H1 (cell line): ENCODE measurements at regions not wholly inside any gene's neighbourhood (a gene's known extent, or its start where the extent isn't known, plus 50 kb on each side); places are given as distances from the start of the nearest gene placed in this dataset.

Experiments used
- CTCF ChIA-PET: fragments of 300-600 bp; sonication (Branson Sonifier 250); formaldehyde crosslinking; loops from one replicate; lab custom pipeline; 2021; ENCODE audit not compliant: partially characterized antibody; lab: Charles Lee
- POLR2A ChIA-PET: fragments of 300-600 bp; sonication (Branson Sonifier 250); formaldehyde crosslinking; loops from one replicate; lab custom pipeline; 2021; ENCODE audit warnings: inconsistent platforms; ENCODE audit not compliant: partially characterized antibody; lab: Charles Lee
- DNase-seq, 2 experiments: peaks; one replicate each; pipeline versions ENCODE4 v3.0.0 to v3.0.0-alpha.2; 2010 to 2022; ENCODE audit warnings: low spot score in 2 of 2, low read depth in 1 of 2, mixed read lengths in 1 of 2
- FAIRE-seq: peaks from 2 replicates; lab custom pipeline; 2011; peaks lifted over from hg19 to GRCh38; lab: Jason Lieb, UNC
- H2AFZ ChIP-seq: 2 replicates; pipeline ENCODE4 v1.8.1; 2012; ENCODE audit warnings: low read length, inconsistent platforms
- H2AK5ac ChIP-seq: 2 replicates; pipeline ENCODE4 v1.6.1; 2013; ENCODE audit warnings: low read depth, low read length
- H2BK120ac ChIP-seq: replicated peaks from 2 replicates; pipeline ENCODE3; 2013; ENCODE audit warnings: low read depth, low read length, inconsistent platforms
- H2BK12ac ChIP-seq: 2 replicates; pipeline ENCODE4 v1.6.1; 2013; ENCODE audit warnings: low read depth, low read length
- H2BK15ac ChIP-seq: 2 replicates; pipeline ENCODE4 v1.6.1; 2013; ENCODE audit warnings: low read length
- H2BK20ac ChIP-seq: 2 replicates; pipeline ENCODE4 v1.6.1; 2013; ENCODE audit warnings: low read length
- H2BK5ac ChIP-seq: 2 replicates; pipeline ENCODE4 v1.6.1; 2013; ENCODE audit warnings: low read depth, low read length
- H3K14ac ChIP-seq: 2 replicates; pipeline ENCODE4 v1.6.1; 2013; ENCODE audit warnings: inconsistent platforms; ENCODE audit not compliant: insufficient read length
- H3K18ac ChIP-seq: 2 replicates; pipeline ENCODE4 v1.6.1; 2013; ENCODE audit warnings: low read length; ENCODE audit errors: extremely low read depth
- H3K23ac ChIP-seq: 2 replicates; pipeline ENCODE4 v1.6.1; 2013; ENCODE audit warnings: inconsistent platforms; ENCODE audit not compliant: insufficient read length
- H3K23me2 ChIP-seq: 2 replicates; pipeline ENCODE4 v1.6.1; 2013; ENCODE audit warnings: low read depth, low read length
- H3K27ac ChIP-seq: 2 replicates; pipeline ENCODE4 v1.6.1; 2011; ENCODE audit warnings: low read depth, low read length, inconsistent platforms
- H3K27me3 ChIP-seq, 4 experiments: replicated peaks in 1 of 4; 1 replicate in 1 of 4; 2 replicates in 3 of 4; pipeline versions ENCODE4 v1.6.1 to v1.8.1; 2011 to 2013; ENCODE audit warnings: low read length in 3 of 4, mild to moderate bottlenecking in 3 of 4, inconsistent platforms in 2 of 4, mixed read lengths in 2 of 4, moderate library complexity in 1 of 4; ENCODE audit not compliant: control insufficient read depth in 3 of 4, insufficient read depth in 3 of 4; ENCODE audit errors: extremely low read depth in 1 of 4
- H3K36me3 ChIP-seq, 4 experiments: 2 replicates each; pipeline versions ENCODE4 v1.6.1 to v1.8.1; 2011 to 2013; ENCODE audit warnings: mild to moderate bottlenecking in 4 of 4, low read length in 3 of 4, moderate library complexity in 2 of 4, control low read depth in 1 of 4, inconsistent platforms in 1 of 4; ENCODE audit not compliant: insufficient read depth in 4 of 4, control insufficient read depth in 2 of 4
- H3K4ac ChIP-seq: replicated peaks from 2 replicates; pipeline ENCODE3; 2013; ENCODE audit warnings: low read length, low read depth, mixed read lengths, inconsistent platforms; ENCODE audit not compliant: insufficient read length
- H3K4me1 ChIP-seq, 4 experiments: replicated peaks in 1 of 4; 1 replicate in 1 of 4; 2 replicates in 3 of 4; pipeline versions ENCODE4 v1.6.1 to v1.8.1; 2011 to 2013; ENCODE audit warnings: low read length in 3 of 4, inconsistent platforms in 2 of 4, mixed read lengths in 1 of 4; ENCODE audit not compliant: insufficient read depth in 4 of 4, control insufficient read depth in 3 of 4
- H3K4me2 ChIP-seq, 2 experiments: 2 replicates each; pipeline versions ENCODE4 v1.6.1 to v1.8.1; 2011 to 2013; ENCODE audit warnings: low read depth in 2 of 2, low read length in 2 of 2, control low read depth in 1 of 2, inconsistent platforms in 1 of 2, mild to moderate bottlenecking in 1 of 2; ENCODE audit not compliant: insufficient read depth in 1 of 2
- H3K4me3 ChIP-seq, 4 experiments: fragments of 200-600, 300-600 bp in 1 of 4; sonication (generic), shearing (Covaris generic), sonication (Bioruptor Twin) in 1 of 4; 2 replicates each; pipeline versions ENCODE4 v1.5.1 to v1.8.1; 2011 to 2016; ENCODE audit warnings: low read length in 4 of 4, low read depth in 3 of 4, control low read depth in 2 of 4, inconsistent platforms in 2 of 4, mild to moderate bottlenecking in 2 of 4, mixed read lengths in 1 of 4, moderate library complexity in 1 of 4; ENCODE audit not compliant: insufficient read depth in 2 of 4; ENCODE audit errors: extremely low read depth in 1 of 4
- H3K56ac ChIP-seq: replicated peaks from 2 replicates; pipeline ENCODE3; 2013; ENCODE audit warnings: low read depth, mild to moderate bottlenecking, mixed read lengths, low read length, inconsistent platforms; ENCODE audit not compliant: insufficient read length
- H3K79me1 ChIP-seq: 2 replicates; pipeline ENCODE4 v1.6.1; 2013; ENCODE audit warnings: low read depth, low read length, control low read depth
- H3K79me2 ChIP-seq, 2 experiments: 2 replicates each; pipeline versions ENCODE4 v1.6.1 to v1.8.1; 2012 to 2013; ENCODE audit warnings: low read length in 2 of 2, mild to moderate bottlenecking in 2 of 2, inconsistent platforms in 1 of 2; ENCODE audit not compliant: insufficient read depth in 2 of 2, control insufficient read depth in 1 of 2
- H3K9ac ChIP-seq, 4 experiments: replicated peaks in 1 of 4; 1 replicate in 1 of 4; 2 replicates in 3 of 4; pipeline versions ENCODE4 v1.6.1 to v1.8.1; 2011 to 2013; ENCODE audit warnings: low read depth in 3 of 4, low read length in 3 of 4, control low read depth in 2 of 4, mild to moderate bottlenecking in 2 of 4, moderate library complexity in 2 of 4, inconsistent platforms in 1 of 4; ENCODE audit errors: extremely low read depth in 1 of 4
- H3K9me3 ChIP-seq, 2 experiments: 2 replicates each; pipeline versions ENCODE4 v1.6.1 to v1.8.1; 2012 to 2013; ENCODE audit warnings: mild to moderate bottlenecking in 2 of 2, moderate library complexity in 2 of 2, control low read depth in 1 of 2, inconsistent platforms in 1 of 2, low read depth in 1 of 2, low read length in 1 of 2, mixed read lengths in 1 of 2; ENCODE audit not compliant: insufficient read depth in 2 of 2
- H4K20me1 ChIP-seq, 2 experiments: replicated peaks in 1 of 2; 2 replicates each; pipeline versions ENCODE3 to v1.8.1; 2011 to 2013; ENCODE audit warnings: inconsistent platforms in 2 of 2, low read length in 2 of 2, mild to moderate bottlenecking in 1 of 2; ENCODE audit not compliant: insufficient read depth in 2 of 2, control insufficient read depth in 1 of 2
- H4K5ac ChIP-seq: 2 replicates; pipeline ENCODE4 v1.6.1; 2013; ENCODE audit warnings: low read length, low read depth, mixed read lengths, inconsistent platforms; ENCODE audit not compliant: insufficient read length
- H4K8ac ChIP-seq: 2 replicates; pipeline ENCODE4 v1.8.0; 2013; ENCODE audit warnings: mild to moderate bottlenecking, moderate library complexity, low read length, inconsistent platforms; ENCODE audit not compliant: insufficient read depth; ENCODE audit errors: extremely low read depth
- H4K91ac ChIP-seq: replicated peaks from 2 replicates; pipeline ENCODE3; 2013; ENCODE audit warnings: low read length, mixed read lengths, inconsistent platforms; ENCODE audit not compliant: insufficient read length
- ASH2L ChIP-seq: fragments of 200-600, 300-600 bp; sonication (generic); IDR thresholded peaks from one replicate; pipeline ENCODE4 v1.7.1; 2017; ENCODE audit warnings: low read length
- HDAC6 ChIP-seq: IDR thresholded peaks from one replicate; pipeline ENCODE4 v1.7.1; 2012; ENCODE audit warnings: low read depth, mild to moderate bottlenecking, inconsistent platforms, low read length, moderate library complexity
- SIRT6 ChIP-seq: IDR thresholded peaks from one replicate; pipeline ENCODE4 v1.7.1; 2012; ENCODE audit warnings: low read length, inconsistent platforms
- SP2 ChIP-seq: IDR thresholded peaks from 2 replicates; pipeline ENCODE4 v1.6.1; 2012; ENCODE audit warnings: mild to moderate bottlenecking, low read length, inconsistent platforms
- SP4 ChIP-seq: IDR thresholded peaks from 2 replicates; pipeline ENCODE4 v1.6.1; 2012; ENCODE audit warnings: low read length, inconsistent platforms
- WGBS, 2 experiments: shearing (Covaris generic) in 1 of 2; methylation state at CpG; one replicate each; pipeline versions ENCODE4 v1.1.6 to v1.1.7; 2013 to 2015; ENCODE audit warnings: low lambda C conversion rate in 2 of 2, mixed read lengths in 2 of 2, inconsistent platforms in 1 of 2, low coverage in 1 of 2, missing lambda C conversion rate in 1 of 2; ENCODE audit not compliant: insufficient replicate concordance in 2 of 2, insufficient coverage in 1 of 2, insufficient read length in 1 of 2; ENCODE audit errors: extremely low coverage in 1 of 2, missing lambda C conversion rate in 1 of 2; 5-methylcytosine and 5-hydroxymethylcytosine counted together

- Histone ChIP-seq H2AFZ (no peak overlapping the region), H3K27me3 (no peaks in the 10 kb centered on the region), H4K8ac (no peak overlapping the region), H3K4ac (peak overlapping the region; percentile 53), H3K9ac (no peak overlapping the region), H3K27ac (no peak overlapping the region), H4K5ac (no peak overlapping the region), H3K23ac (no peak overlapping the region), H2BK5ac (peak overlapping the region; percentile 40; the same call in 1 of the 2 replicates), H2BK12ac (no peak overlapping the region; the same call in 1 of the 2 replicates), H3K79me2 (no peaks in the 10 kb centered on the region), H3K18ac (peak overlapping the region; percentile 38; the same call in 1 of the 2 replicates), H3K79me1 (no peaks in the 10 kb centered on the region), H3K23me2 (no peaks in the 10 kb centered on the region), H3K9me3 (peaks cover 20 to 28% of the 10 kb centered on the region in 2 experiments), H4K20me1 (no peaks in the 10 kb centered on the region), H3K4me1 (peaks cover 0 to 11% (median under 1%) of the 10 kb centered on the region in 4 experiments; a peak in 2 of 7 replicates), H2BK15ac (peak overlapping the region; percentile 88; the same call in 1 of the 2 replicates), H3K36me3 (peaks cover 0 to 7% (median 2%) of the 10 kb centered on the region in 4 experiments; a peak in 2 of 8 replicates), H2BK120ac (peak overlapping the region; percentile 80), H2BK20ac (peak overlapping the region; percentile 88; the same call in 1 of the 2 replicates), H3K4me2 (no peak overlapping the region; a peak in 1 of 4 replicates), H3K14ac (no peak overlapping the region), H3K4me3 (no peak overlapping the region; a peak in 1 of 8 replicates), H4K91ac (peak overlapping the region; percentile 87), H2AK5ac (no peak overlapping the region), H3K56ac (no peak overlapping the region)
- WGBS, 2 experiments: 84% methylated on average over 11 of the region's 11 CpGs; no CpG with 5 or more reads in 1 of the 2 experiments
- CTCF ChIA-PET: interaction anchor here (1.1 kb wide), 2 partner anchors 33 to 317 kb away, joined by 3 to 5 read pairs; no protein-coding TSS in a partner anchor
- FAIRE-seq (no peak), DNase-seq (no peak)
- no peak for TF ChIP-seq ASH2L
- TF ChIP-seq SP4: no peak
- no peak for TF ChIP-seq SIRT6
- no peak for TF ChIP-seq HDAC6
- no peak for TF ChIP-seq SP2
- POLR2A ChIA-PET: no interaction called here
Observed at GRCh38 chr1:233473549-233474204, 140.2 kb upstream of the KCNK1 start.
